HEK293 (cell line): ENCODE measurements at regions not wholly inside any gene's neighbourhood (a gene's known extent, or its start where the extent isn't known, plus 50 kb on each side); places are given as distances from the start of the nearest gene placed in this dataset.

Source experiments
- CTCF ChIA-PET: fragments of 350-600 bp; formaldehyde crosslinking; extraction: SDS; loops from one replicate; lab custom pipeline; 2021; ENCODE audit warnings: antibody characterized with exemption; lab: Yijun Ruan, JAX
- POLR2A ChIA-PET: fragments of 300-600 bp; formaldehyde crosslinking; extraction: SDS; loops from one replicate; lab custom pipeline; 2020; ENCODE audit warnings: antibody characterized with exemption, inconsistent platforms; lab: Yijun Ruan, JAX
- H3K27ac ChIP-seq: fragments of 200-500 bp; sonication (Bioruptor generic); 2 replicates; pipeline ENCODE4 v1.5.1; 2014; ENCODE audit warnings: low read depth, low read length, control low read depth, inconsistent platforms; ENCODE audit errors: extremely low read depth
- H3K36me3 ChIP-seq, 2 experiments: fragments of 200-500 bp in 1 of 2; sonication (Bioruptor generic) in 1 of 2; 1 replicate in 1 of 2; 2 replicates in 1 of 2; pipeline ENCODE4 v1.5.1; 2014 to 2017; ENCODE audit warnings: inconsistent platforms in 2 of 2, low read length in 2 of 2; ENCODE audit not compliant: control insufficient read depth in 2 of 2, insufficient read depth in 1 of 2
- H3K4me1 ChIP-seq: fragments of 200-500 bp; sonication (Bioruptor generic); 2 replicates; pipeline ENCODE4 v1.5.1; 2014; ENCODE audit warnings: mild to moderate bottlenecking, low read length, inconsistent platforms; ENCODE audit not compliant: control insufficient read depth, insufficient read depth
- H3K4me3 ChIP-seq: 2 replicates; pipeline ENCODE4 v1.5.1; 2011; ENCODE audit warnings: low read depth, mild to moderate bottlenecking, control low read depth, low read length, moderate library complexity
- H3K9me3 ChIP-seq: fragments of 200-500 bp; sonication (Bioruptor generic); 2 replicates; pipeline ENCODE4 v1.5.1; 2014; ENCODE audit warnings: low read depth, low read length, inconsistent platforms; ENCODE audit not compliant: control insufficient read depth, insufficient read depth
- BCL11A ChIP-seq: fragments of 450-650 bp; formaldehyde crosslinking; IDR thresholded peaks from 2 replicates; pipeline ENCODE4 v1.5.1; 2016; ENCODE audit warnings: low read depth, missing biosample characterization, missing genetic modification characterization
- GLIS1 ChIP-seq: fragments of 450-650 bp; formaldehyde crosslinking; IDR thresholded peaks from 2 replicates; pipeline ENCODE4 v1.5.1; 2016; ENCODE audit warnings: missing biosample characterization, missing genetic modification characterization
- GLIS2 ChIP-seq: fragments of 450-650 bp; formaldehyde crosslinking; IDR thresholded peaks from 2 replicates; pipeline ENCODE4 v1.5.1; 2016; ENCODE audit warnings: missing biosample characterization, missing genetic modification characterization
- PRDM1 ChIP-seq: fragments of 450-650 bp; formaldehyde crosslinking; IDR thresholded peaks from 2 replicates; pipeline ENCODE4; 2016; ENCODE audit warnings: missing biosample characterization, missing genetic modification characterization
- SALL2 ChIP-seq: fragments of 450-650 bp; formaldehyde crosslinking; IDR thresholded peaks from 2 replicates; pipeline ENCODE4 v1.5.0; 2017; ENCODE audit warnings: missing biosample characterization, mild to moderate bottlenecking, missing genetic modification characterization, borderline replicate concordance
- SP3 ChIP-seq: fragments of 450-650 bp; formaldehyde crosslinking; IDR thresholded peaks from 2 replicates; pipeline ENCODE4 v1.5.1; 2016; ENCODE audit warnings: missing biosample characterization, missing genetic modification characterization
- TRIM28 ChIP-seq: IDR thresholded peaks from 2 replicates; pipeline ENCODE4 v1.6.1; 2011; ENCODE audit warnings: low read length, control low read depth, borderline replicate concordance
- ZNF114 ChIP-seq: fragments of 450-650 bp; formaldehyde crosslinking; IDR thresholded peaks from 2 replicates; pipeline ENCODE4 v1.5.0; 2017; ENCODE audit warnings: missing biosample characterization, missing genetic modification characterization
- ZNF155 ChIP-seq: fragments of 450-650 bp; formaldehyde crosslinking; IDR thresholded peaks from 2 replicates; pipeline ENCODE4 v1.5.1; 2016; ENCODE audit warnings: missing biosample characterization, missing genetic modification characterization
- ZNF19 ChIP-seq: fragments of 450-650 bp; formaldehyde crosslinking; IDR thresholded peaks from 2 replicates; pipeline ENCODE4; 2016; ENCODE audit warnings: missing biosample characterization, missing genetic modification characterization, low read depth
- ZNF23 ChIP-seq: fragments of 450-650 bp; formaldehyde crosslinking; IDR thresholded peaks from 2 replicates; pipeline ENCODE4 v1.5.1; 2016; ENCODE audit warnings: missing biosample characterization, missing genetic modification characterization, borderline replicate concordance
- ZNF24 ChIP-seq: fragments of 450-650 bp; formaldehyde crosslinking; IDR thresholded peaks from 2 replicates; pipeline ENCODE4 v1.5.1; 2016; ENCODE audit warnings: missing biosample characterization, missing genetic modification characterization
- ZNF302 ChIP-seq: fragments of 450-650 bp; formaldehyde crosslinking; IDR thresholded peaks from 2 replicates; pipeline ENCODE4 v1.5.1; 2016; ENCODE audit warnings: missing biosample characterization, missing genetic modification characterization, low read depth
- ZNF354C ChIP-seq: fragments of 450-650 bp; formaldehyde crosslinking; IDR thresholded peaks from 2 replicates; pipeline ENCODE4 v1.5.1; 2016; ENCODE audit warnings: missing biosample characterization, missing genetic modification characterization, low read depth, borderline replicate concordance
- ZNF624 ChIP-seq: fragments of 450-650 bp; formaldehyde crosslinking; IDR thresholded peaks from 2 replicates; pipeline ENCODE4 v1.5.1; 2017; ENCODE audit warnings: missing biosample characterization, missing genetic modification characterization
- ZSCAN23 ChIP-seq: fragments of 450-650 bp; formaldehyde crosslinking; IDR thresholded peaks from 2 replicates; pipeline ENCODE4 v1.5.1; 2016; ENCODE audit warnings: missing biosample characterization, missing genetic modification characterization
- TF ChIP-seq, protein P1 (sequence below): fragments of 450-650 bp; formaldehyde crosslinking; IDR thresholded peaks from 2 replicates; pipeline ENCODE4 v1.5.1; 2016; ENCODE audit warnings: missing biosample characterization, missing genetic modification characterization, borderline replicate concordance
- TF ChIP-seq, protein P2 (sequence below): fragments of 450-650 bp; formaldehyde crosslinking; IDR thresholded peaks from 2 replicates; pipeline ENCODE4 v1.5.1; 2016; ENCODE audit warnings: missing biosample characterization, missing genetic modification characterization
- TF ChIP-seq, protein P3 (sequence below): fragments of 450-650 bp; formaldehyde crosslinking; IDR thresholded peaks from 2 replicates; pipeline ENCODE4 v1.5.1; 2017; ENCODE audit warnings: missing biosample characterization, missing genetic modification characterization
- TF ChIP-seq, protein P4 (sequence below): fragments of 450-650 bp; formaldehyde crosslinking; IDR thresholded peaks from 2 replicates; pipeline ENCODE4 v1.5.1; 2016; ENCODE audit warnings: missing biosample characterization, missing genetic modification characterization
- TF ChIP-seq, protein P5 (sequence below): fragments of 450-650 bp; formaldehyde crosslinking; IDR thresholded peaks from 2 replicates; pipeline ENCODE4 v1.5.1; 2016; ENCODE audit warnings: missing biosample characterization, missing genetic modification characterization
- TF ChIP-seq, protein P6 (sequence below): fragments of 450-650 bp; formaldehyde crosslinking; conservative IDR thresholded peaks from 2 replicates; pipeline ENCODE4 v1.5.1; 2016; ENCODE audit warnings: low read depth, missing biosample characterization, missing genetic modification characterization

DNA sequence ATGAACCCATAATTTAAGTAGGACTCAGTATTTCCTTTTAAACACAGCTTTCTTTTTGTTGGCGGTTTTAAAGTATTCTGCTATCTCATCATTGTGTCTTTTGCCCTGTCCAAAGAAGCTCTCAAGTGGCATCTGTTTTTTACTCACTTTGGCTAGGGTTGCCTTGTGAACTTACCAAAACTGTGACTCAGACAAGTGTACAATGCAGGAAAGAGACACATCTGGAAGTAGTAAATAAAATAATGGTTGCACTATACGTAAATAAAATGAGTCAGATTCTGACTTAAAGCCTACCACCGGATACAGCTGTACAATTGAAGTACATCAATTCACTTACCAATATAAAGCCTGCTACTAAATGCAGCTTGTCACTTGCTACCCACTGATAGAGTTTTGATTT lies 619.2 kb upstream of the LRFN5 start (continued):
- TF ChIP-seq, protein P1, sequence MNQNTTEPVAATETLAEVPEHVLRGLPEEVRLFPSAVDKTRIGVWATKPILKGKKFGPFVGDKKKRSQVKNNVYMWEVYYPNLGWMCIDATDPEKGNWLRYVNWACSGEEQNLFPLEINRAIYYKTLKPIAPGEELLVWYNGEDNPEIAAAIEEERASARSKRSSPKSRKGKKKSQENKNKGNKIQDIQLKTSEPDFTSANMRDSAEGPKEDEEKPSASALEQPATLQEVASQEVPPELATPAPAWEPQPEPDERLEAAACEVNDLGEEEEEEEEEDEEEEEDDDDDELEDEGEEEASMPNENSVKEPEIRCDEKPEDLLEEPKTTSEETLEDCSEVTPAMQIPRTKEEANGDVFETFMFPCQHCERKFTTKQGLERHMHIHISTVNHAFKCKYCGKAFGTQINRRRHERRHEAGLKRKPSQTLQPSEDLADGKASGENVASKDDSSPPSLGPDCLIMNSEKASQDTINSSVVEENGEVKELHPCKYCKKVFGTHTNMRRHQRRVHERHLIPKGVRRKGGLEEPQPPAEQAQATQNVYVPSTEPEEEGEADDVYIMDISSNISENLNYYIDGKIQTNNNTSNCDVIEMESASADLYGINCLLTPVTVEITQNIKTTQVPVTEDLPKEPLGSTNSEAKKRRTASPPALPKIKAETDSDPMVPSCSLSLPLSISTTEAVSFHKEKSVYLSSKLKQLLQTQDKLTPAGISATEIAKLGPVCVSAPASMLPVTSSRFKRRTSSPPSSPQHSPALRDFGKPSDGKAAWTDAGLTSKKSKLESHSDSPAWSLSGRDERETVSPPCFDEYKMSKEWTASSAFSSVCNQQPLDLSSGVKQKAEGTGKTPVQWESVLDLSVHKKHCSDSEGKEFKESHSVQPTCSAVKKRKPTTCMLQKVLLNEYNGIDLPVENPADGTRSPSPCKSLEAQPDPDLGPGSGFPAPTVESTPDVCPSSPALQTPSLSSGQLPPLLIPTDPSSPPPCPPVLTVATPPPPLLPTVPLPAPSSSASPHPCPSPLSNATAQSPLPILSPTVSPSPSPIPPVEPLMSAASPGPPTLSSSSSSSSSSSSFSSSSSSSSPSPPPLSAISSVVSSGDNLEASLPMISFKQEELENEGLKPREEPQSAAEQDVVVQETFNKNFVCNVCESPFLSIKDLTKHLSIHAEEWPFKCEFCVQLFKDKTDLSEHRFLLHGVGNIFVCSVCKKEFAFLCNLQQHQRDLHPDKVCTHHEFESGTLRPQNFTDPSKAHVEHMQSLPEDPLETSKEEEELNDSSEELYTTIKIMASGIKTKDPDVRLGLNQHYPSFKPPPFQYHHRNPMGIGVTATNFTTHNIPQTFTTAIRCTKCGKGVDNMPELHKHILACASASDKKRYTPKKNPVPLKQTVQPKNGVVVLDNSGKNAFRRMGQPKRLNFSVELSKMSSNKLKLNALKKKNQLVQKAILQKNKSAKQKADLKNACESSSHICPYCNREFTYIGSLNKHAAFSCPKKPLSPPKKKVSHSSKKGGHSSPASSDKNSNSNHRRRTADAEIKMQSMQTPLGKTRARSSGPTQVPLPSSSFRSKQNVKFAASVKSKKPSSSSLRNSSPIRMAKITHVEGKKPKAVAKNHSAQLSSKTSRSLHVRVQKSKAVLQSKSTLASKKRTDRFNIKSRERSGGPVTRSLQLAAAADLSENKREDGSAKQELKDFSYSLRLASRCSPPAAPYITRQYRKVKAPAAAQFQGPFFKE (tag by site-specific recombination), result no peak
- TF ChIP-seq ZNF302 (no peak), ZNF354C (tag by site-specific recombination) (no peak), ZNF624 (tag by site-specific recombination) (no peak), SALL2 (no peak), SP3 (tag by site-specific recombination) (no peak), GLIS1 (tag by site-specific recombination) (no peak), TRIM28 (no peak), ZNF19 (tag by site-specific recombination) (no peak), BCL11A (tag by site-specific recombination) (no peak), ZNF23 (tag by site-specific recombination) (no peak)
- TF ChIP-seq, protein P2, sequence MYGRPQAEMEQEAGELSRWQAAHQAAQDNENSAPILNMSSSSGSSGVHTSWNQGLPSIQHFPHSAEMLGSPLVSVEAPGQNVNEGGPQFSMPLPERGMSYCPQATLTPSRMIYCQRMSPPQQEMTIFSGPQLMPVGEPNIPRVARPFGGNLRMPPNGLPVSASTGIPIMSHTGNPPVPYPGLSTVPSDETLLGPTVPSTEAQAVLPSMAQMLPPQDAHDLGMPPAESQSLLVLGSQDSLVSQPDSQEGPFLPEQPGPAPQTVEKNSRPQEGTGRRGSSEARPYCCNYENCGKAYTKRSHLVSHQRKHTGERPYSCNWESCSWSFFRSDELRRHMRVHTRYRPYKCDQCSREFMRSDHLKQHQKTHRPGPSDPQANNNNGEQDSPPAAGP (tag by site-specific recombination), result no peak
- TF ChIP-seq, protein P3, sequence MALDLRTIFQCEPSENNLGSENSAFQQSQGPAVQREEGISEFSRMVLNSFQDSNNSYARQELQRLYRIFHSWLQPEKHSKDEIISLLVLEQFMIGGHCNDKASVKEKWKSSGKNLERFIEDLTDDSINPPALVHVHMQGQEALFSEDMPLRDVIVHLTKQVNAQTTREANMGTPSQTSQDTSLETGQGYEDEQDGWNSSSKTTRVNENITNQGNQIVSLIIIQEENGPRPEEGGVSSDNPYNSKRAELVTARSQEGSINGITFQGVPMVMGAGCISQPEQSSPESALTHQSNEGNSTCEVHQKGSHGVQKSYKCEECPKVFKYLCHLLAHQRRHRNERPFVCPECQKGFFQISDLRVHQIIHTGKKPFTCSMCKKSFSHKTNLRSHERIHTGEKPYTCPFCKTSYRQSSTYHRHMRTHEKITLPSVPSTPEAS (tag by site-specific recombination), result no peak
- TF ChIP-seq, protein P4, sequence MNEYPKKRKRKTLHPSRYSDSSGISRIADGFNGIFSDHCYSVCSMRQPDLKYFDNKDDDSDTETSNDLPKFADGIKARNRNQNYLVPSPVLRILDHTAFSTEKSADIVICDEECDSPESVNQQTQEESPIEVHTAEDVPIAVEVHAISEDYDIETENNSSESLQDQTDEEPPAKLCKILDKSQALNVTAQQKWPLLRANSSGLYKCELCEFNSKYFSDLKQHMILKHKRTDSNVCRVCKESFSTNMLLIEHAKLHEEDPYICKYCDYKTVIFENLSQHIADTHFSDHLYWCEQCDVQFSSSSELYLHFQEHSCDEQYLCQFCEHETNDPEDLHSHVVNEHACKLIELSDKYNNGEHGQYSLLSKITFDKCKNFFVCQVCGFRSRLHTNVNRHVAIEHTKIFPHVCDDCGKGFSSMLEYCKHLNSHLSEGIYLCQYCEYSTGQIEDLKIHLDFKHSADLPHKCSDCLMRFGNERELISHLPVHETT (tag by site-specific recombination), result no peak

DNA sequence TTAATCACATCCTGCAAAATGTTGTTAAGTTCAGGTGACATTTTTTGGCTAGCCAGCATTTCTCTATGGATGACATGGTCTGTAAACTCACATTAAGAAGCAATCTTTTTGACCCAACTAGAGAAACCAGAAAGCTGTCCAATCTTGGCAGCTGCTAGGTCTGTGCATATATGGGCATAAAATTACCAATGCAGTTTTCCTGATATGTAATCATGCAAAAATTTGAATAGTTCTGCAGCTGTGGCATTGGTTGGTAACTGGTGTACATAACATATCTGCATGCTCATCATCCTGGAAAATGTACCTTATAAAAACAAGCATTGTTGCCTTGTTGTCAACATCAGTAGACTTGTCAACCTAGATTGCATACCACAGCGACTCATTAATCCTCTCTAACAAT lies 620.0 kb upstream of the LRFN5 start:
- Histone ChIP-seq H3K27ac (no peak overlapping the region), H3K4me1 (no peaks in the 10 kb centered on the region), H3K4me3 (no peak overlapping the region), H3K9me3 (no peaks in the 10 kb centered on the region), H3K36me3 (no peaks in the 10 kb centered on the region)
- CTCF ChIA-PET, result no interaction called here
- POLR2A ChIA-PET, result no interaction called here
- TF ChIP-seq ZNF24 (tag by site-specific recombination), result no peak
- TF ChIP-seq, protein P5, sequence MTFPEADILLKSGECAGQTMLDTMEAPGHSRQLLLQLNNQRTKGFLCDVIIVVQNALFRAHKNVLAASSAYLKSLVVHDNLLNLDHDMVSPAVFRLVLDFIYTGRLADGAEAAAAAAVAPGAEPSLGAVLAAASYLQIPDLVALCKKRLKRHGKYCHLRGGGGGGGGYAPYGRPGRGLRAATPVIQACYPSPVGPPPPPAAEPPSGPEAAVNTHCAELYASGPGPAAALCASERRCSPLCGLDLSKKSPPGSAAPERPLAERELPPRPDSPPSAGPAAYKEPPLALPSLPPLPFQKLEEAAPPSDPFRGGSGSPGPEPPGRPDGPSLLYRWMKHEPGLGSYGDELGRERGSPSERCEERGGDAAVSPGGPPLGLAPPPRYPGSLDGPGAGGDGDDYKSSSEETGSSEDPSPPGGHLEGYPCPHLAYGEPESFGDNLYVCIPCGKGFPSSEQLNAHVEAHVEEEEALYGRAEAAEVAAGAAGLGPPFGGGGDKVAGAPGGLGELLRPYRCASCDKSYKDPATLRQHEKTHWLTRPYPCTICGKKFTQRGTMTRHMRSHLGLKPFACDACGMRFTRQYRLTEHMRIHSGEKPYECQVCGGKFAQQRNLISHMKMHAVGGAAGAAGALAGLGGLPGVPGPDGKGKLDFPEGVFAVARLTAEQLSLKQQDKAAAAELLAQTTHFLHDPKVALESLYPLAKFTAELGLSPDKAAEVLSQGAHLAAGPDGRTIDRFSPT (tag by site-specific recombination), result no peak
- TF ChIP-seq GLIS2 (tag by site-specific recombination), result no peak
- no peak for TF ChIP-seq ZNF114
- TF ChIP-seq, protein P6, sequence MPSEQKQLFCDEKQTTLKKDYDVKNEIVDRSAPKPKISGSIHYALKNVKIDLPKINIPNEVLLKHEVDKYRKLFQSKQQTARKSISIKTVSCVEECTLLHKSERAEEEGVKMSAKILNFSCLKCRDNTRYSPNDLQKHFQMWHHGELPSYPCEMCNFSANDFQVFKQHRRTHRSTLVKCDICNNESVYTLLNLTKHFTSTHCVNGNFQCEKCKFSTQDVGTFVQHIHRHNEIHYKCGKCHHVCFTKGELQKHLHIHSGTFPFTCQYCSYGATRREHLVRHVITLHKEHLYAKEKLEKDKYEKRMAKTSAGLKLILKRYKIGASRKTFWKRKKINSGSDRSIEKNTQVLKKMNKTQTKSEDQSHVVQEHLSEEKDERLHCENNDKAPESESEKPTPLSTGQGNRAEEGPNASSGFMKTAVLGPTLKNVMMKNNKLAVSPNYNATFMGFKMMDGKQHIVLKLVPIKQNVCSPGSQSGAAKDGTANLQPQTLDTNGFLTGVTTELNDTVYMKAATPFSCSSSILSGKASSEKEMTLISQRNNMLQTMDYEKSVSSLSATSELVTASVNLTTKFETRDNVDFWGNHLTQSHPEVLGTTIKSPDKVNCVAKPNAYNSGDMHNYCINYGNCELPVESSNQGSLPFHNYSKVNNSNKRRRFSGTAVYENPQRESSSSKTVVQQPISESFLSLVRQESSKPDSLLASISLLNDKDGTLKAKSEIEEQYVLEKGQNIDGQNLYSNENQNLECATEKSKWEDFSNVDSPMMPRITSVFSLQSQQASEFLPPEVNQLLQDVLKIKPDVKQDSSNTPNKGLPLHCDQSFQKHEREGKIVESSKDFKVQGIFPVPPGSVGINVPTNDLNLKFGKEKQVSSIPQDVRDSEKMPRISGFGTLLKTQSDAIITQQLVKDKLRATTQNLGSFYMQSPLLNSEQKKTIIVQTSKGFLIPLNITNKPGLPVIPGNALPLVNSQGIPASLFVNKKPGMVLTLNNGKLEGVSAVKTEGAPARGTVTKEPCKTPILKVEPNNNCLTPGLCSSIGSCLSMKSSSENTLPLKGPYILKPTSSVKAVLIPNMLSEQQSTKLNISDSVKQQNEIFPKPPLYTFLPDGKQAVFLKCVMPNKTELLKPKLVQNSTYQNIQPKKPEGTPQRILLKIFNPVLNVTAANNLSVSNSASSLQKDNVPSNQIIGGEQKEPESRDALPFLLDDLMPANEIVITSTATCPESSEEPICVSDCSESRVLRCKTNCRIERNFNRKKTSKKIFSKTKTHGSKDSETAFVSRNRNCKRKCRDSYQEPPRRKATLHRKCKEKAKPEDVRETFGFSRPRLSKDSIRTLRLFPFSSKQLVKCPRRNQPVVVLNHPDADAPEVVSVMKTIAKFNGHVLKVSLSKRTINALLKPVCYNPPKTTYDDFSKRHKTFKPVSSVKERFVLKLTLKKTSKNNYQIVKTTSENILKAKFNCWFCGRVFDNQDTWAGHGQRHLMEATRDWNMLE (tag by site-specific recombination), result no peak
- TF ChIP-seq PRDM1 (tag by site-specific recombination), result no peak
- no peak for TF ChIP-seq ZNF155 (tag by site-specific recombination)
- no peak for TF ChIP-seq ZSCAN23 (tag by site-specific recombination)
